ENCODE measurements at regions not wholly inside any gene's neighbourhood (a gene's known extent, or its start where the extent isn't known, plus 50 kb on each side); places are given as distances from the start of the nearest gene placed in this dataset.

GRCh38 chr15:38781196-38781595 is 216.6 kb upstream of the RASGRP1 start:
- TF ChIP-seq, protein P1, sequence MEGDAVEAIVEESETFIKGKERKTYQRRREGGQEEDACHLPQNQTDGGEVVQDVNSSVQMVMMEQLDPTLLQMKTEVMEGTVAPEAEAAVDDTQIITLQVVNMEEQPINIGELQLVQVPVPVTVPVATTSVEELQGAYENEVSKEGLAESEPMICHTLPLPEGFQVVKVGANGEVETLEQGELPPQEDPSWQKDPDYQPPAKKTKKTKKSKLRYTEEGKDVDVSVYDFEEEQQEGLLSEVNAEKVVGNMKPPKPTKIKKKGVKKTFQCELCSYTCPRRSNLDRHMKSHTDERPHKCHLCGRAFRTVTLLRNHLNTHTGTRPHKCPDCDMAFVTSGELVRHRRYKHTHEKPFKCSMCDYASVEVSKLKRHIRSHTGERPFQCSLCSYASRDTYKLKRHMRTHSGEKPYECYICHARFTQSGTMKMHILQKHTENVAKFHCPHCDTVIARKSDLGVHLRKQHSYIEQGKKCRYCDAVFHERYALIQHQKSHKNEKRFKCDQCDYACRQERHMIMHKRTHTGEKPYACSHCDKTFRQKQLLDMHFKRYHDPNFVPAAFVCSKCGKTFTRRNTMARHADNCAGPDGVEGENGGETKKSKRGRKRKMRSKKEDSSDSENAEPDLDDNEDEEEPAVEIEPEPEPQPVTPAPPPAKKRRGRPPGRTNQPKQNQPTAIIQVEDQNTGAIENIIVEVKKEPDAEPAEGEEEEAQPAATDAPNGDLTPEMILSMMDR (IDR thresholded peaks at IDR 0.05; ENCODE audit: low read depth, low read length): no peak
- ChIA-PET CTCF (interaction anchor here (1.4 kb wide), 1 partner anchor 12 kb away, joined by 3 read pairs; no protein-coding TSS in a partner anchor), POLR2A (no interaction called here)
- Histone ChIP-seq H3K9me3 (ENCODE audit: control insufficient read depth, insufficient read depth, low read length) (no peaks in the 10 kb centered on the region; the same call in 1 of the 2 replicates), H3K4me3 (ENCODE audit: low read depth, low read length) (no peak overlapping the region), H3K27ac (ENCODE audit: low read depth, low read length) (no peak overlapping the region), H3K27me3 (ENCODE audit: control insufficient read depth, insufficient read depth, low read length) (peaks cover 5% of the 10 kb centered on the region)
- DNase-seq (ENCODE audit: low read depth, low spot score): no peak

GRCh38 chr15:38782156-38782555 is 217.5 kb upstream of the RASGRP1 start:
- Histone ChIP-seq H3K27me3 (ENCODE audit: control insufficient read depth, insufficient read depth, low read length) (peaks cover 5% of the 10 kb centered on the region), H3K27ac (ENCODE audit: low read depth, low read length) (no peak overlapping the region), H3K4me3 (ENCODE audit: low read depth, low read length) (no peak overlapping the region), H3K9me3 (ENCODE audit: control insufficient read depth, insufficient read depth, low read length) (no peaks in the 10 kb centered on the region; the same call in 1 of the 2 replicates)
- TF ChIP-seq, protein P1 (IDR thresholded peaks at IDR 0.05; ENCODE audit: low read depth, low read length): no peak
- ChIA-PET POLR2A (no interaction called here), CTCF (no interaction called here)
- no peak for DNase-seq (ENCODE audit: low read depth, low spot score)

DNA sequence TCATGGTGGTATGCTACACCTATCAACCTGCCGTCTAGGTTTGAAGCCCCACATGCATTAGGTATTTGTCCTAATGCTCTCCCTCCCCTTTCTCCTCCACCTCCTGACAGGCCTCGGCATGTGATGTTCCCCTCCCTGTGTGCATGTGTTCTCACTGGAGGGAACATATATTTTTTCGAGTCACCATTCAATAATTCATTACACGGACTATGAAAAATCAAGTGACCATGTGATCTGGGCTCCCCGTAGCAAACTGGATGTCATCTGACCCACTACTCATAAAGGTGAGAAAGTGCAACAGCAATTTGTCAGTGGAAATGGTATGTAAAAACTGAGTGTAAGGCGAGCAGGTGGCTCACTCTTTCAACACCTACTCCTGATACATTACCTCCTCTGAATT is 224.3 kb upstream of the RASGRP1 start:
- Histone ChIP-seq H3K27ac (ENCODE audit: low read depth, low read length) (no peak overlapping the region), H3K9me3 (ENCODE audit: control insufficient read depth, insufficient read depth, low read length) (no peaks in the 10 kb centered on the region), H3K4me3 (ENCODE audit: low read depth, low read length) (no peak overlapping the region), H3K27me3 (ENCODE audit: control insufficient read depth, insufficient read depth, low read length) (no peaks in the 10 kb centered on the region)
- no peak for DNase-seq (ENCODE audit: low read depth, low spot score)
- TF ChIP-seq, protein P1 (IDR thresholded peaks at IDR 0.05; ENCODE audit: low read depth, low read length): no peak
- ChIA-PET CTCF (no interaction called here), POLR2A (no interaction called here)

DNA sequence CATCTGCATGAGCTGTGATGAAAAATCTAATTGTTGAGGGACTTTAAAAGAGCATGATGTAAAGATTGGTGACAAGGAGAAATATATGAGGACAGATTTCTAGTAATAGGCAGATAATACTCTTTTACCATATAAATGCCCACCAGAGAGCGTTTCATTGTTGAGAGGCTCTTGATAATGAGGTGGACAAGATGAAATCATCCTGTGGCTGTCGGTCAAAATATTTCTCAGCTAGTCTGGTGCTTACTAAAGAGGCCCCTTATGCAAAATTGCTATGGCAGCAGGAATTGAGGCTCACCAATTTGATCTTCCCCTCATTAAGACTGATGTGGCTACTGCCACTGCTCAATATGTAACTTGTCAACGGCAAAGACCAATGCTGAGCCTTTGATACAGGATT is 225.0 kb upstream of the RASGRP1 start:
- no peaks in the 10 kb centered on the region for H3K9me3 ChIP-seq (ENCODE audit: control insufficient read depth, insufficient read depth, low read length)
- DNase-seq (ENCODE audit: low read depth, low spot score): no peak
- ChIA-PET CTCF (no interaction called here), POLR2A (no interaction called here)
- H3K27me3 ChIP-seq (ENCODE audit: control insufficient read depth, insufficient read depth, low read length): no peaks in the 10 kb centered on the region
- no peak overlapping the region for H3K4me3 ChIP-seq (ENCODE audit: low read depth, low read length)
- H3K27ac ChIP-seq (ENCODE audit: low read depth, low read length): no peak overlapping the region
- TF ChIP-seq, protein P1 (IDR thresholded peaks at IDR 0.05; ENCODE audit: low read depth, low read length): no peak

- ChIA-PET POLR2A (no interaction called here), CTCF (no interaction called here)
- H3K27ac ChIP-seq (ENCODE audit: low read depth, low read length): no peak overlapping the region
- no peak for DNase-seq (ENCODE audit: low read depth, low spot score)
- H3K27me3 ChIP-seq (ENCODE audit: control insufficient read depth, insufficient read depth, low read length): no peaks in the 10 kb centered on the region
- TF ChIP-seq, protein P1 (IDR thresholded peaks at IDR 0.05; ENCODE audit: low read depth, low read length): no peak
- H3K9me3 ChIP-seq (ENCODE audit: control insufficient read depth, insufficient read depth, low read length): no peaks in the 10 kb centered on the region
- H3K4me3 ChIP-seq (ENCODE audit: low read depth, low read length): no peak overlapping the region
These were observed 228.7 kb upstream of the RASGRP1 start for GRCh38 chr15:38793206-38793810.
